Stimulated activated CD8-positive, alpha-beta memory T cell treated with anti-CD3 and anti-CD28 coated beads, Interleukin-12 subunit alpha, Interleukin-12 subunit beta, amount 100 ng/mL, for 1 hour (primary cell): ENCODE measurements at regions not wholly inside any gene's neighbourhood (a gene's known extent, or its start where the extent isn't known, plus 50 kb on each side); places are given as distances from the start of the nearest gene placed in this dataset.
"Not testable (repeated sequence)": the region's sequence is repeated elsewhere in the genome, so short reads cannot be mapped to it uniquely, and the experiment has no call there.

Experiments used
- DNase-seq: peaks from one replicate; pipeline ENCODE4 v3.0.0-alpha.2; 2020; ENCODE audit warnings: low read depth

GRCh38 chr3:95172164-95172943 is 1109.5 kb downstream of the NSUN3 start:
- no peak for DNase-seq

DNA sequence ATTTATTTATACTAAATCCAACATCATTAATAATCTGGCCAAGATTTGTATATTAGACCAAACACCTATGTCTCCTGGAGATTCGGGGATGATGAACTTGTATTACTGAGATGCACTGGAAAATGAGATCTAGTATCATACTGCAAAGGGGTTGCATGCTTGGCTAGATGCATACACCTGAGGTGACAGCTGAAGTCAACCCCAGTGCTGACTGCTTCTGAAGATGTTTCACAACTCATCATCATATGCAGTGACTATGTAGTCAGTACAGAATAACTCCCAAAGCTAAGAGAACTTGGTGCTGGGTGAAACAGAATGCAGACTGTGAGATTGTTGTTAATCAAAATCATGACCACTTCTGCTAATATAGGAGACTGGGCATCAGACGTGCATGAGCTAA is 1114.2 kb downstream of the NSUN3 start:
- no peak for DNase-seq

GRCh38 chr3:95184038-95184437 is 1121.2 kb downstream of the NSUN3 start:
- DNase-seq = no peak

- DNase-seq = no peak
Measured at GRCh38 chr3:95189348-95189747, 1126.5 kb downstream of the NSUN3 start.

GRCh38 chr3:95197661-95198060 is 1134.8 kb downstream of the NSUN3 start:
- DNase-seq = no peak

DNA sequence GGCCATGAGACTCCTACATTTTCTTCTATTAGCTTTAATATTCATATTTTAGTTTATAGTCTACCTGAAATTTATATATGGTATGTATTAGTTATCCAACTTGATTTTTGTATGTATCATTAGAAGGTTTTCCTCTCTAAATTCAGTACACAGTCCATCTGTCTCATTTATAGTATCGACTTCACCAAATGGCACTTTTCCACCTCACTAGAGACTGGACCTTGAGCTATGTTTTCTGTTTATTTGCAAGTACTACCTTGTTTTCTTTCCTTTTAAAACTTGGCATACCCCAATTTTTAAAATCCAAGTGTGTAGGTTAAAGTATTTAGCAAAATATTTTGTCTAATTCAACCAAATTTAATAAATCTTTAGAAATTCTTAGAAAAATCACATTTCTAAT is 1137.5 kb downstream of the NSUN3 start:
- no peak for DNase-seq

- no peak for DNase-seq
Measured at GRCh38 chr3:95210878-95211277, 1148.0 kb downstream of the NSUN3 start.

DNA sequence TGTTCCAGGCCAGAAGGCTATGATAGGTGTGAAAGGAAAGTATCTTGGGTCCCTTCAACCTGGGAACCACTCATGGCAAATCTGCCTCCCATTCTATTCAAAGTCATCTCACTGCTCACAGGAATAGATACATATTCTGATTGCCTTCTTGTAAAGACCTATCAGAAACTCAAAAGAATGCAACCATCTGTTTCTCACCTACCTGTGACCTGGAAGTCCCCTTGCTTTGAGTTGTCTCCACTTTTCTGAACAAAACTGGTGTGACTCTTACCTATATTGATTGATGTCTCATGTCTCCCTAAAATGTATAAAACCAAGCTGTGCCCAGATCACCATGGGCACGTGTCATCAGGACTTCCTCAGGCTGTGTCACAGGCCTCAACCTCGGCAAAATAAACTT is 1149.3 kb downstream of the NSUN3 start:
- no peak for DNase-seq

- no peak for DNase-seq
Measured at GRCh38 chr3:95215437-95215957, 1152.6 kb downstream of the NSUN3 start.

DNA sequence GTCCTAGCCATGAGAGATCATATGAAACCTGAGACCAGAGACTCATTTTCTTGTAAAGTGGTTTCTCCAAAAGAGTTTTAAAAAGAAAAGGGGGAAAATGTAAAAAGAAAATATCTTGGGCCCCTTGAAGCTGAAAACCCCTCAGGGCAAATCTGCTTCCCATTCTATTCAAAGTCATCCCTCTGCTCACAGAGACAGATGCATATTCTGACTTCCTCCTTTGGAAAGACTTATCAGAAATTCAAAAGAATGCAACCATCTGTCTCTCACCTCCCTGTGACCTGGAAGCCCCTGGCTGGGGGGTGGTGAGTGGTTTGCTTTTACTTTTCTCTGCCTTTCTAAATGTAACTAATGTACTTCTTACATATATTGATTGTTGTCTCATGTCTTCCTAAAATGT is 1154.8 kb downstream of the NSUN3 start:
- no peak for DNase-seq

GRCh38 chr3:95218484-95218883 is 1155.6 kb downstream of the NSUN3 start:
- DNase-seq = no peak

GRCh38 chr3:95226437-95226836 is 1163.6 kb downstream of the NSUN3 start:
- DNase-seq = no peak

DNA sequence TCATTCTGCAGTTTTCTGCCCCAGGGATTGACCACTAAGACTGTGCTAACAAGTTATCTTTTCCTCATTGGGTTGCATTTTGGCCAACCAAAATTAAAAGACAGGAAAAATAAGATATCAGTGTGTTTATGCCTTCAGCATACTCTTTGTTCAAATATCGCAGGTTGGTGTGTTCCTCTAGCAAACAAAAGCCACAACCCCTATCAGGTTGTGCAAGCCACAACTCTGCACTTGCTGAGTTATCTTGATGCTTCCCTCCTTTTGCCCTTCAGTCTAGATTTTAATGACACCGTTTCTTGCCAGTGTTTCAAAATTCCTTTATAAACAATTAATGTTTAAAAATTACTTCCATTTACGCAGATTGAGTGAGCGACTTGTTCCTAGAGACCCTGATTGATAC is 1164.2 kb downstream of the NSUN3 start:
- DNase-seq = no peak

DNA sequence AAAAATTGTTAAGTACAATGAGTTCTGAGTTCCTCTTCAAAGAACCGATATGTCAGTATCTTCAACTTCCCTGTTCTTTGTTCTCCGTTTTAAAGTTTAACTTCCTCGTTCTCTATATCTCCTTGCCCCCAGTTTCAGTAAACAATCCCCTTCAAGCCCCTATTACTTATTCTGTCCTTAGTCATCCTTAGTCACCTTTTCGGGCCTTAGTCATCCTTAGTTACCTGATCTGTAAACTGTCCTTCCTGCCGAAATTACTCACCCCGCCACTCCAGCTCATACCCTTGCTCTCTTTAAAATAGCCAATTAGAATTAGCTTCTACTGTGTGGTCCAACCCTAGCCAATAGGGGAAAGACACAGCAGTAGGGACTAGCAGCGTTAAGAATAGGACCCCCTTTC is 1165.6 kb downstream of the NSUN3 start:
- no peak for DNase-seq

DNA sequence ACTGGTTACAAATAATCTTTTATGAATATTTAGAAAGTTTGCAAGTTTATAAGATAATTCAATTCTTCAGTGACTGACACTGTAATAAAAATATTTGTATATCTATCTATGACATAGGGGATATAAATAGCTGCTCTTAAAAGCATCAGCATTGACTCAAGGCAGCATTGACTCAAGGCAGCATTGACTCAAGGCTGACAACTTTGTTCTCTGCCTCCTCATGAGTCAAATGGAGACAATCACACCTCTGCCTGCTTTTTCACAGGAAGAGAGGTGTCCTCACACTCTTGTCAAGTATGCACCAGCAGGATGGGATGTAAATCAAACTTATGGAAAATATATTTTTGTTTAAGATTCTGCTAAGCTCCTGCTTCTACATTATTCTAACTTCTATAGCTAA is 1173.1 kb downstream of the NSUN3 start:
- DNase-seq = no peak

GRCh38 chr3:95237783-95238182 is 1174.9 kb downstream of the NSUN3 start:
- DNase-seq = no peak

DNA sequence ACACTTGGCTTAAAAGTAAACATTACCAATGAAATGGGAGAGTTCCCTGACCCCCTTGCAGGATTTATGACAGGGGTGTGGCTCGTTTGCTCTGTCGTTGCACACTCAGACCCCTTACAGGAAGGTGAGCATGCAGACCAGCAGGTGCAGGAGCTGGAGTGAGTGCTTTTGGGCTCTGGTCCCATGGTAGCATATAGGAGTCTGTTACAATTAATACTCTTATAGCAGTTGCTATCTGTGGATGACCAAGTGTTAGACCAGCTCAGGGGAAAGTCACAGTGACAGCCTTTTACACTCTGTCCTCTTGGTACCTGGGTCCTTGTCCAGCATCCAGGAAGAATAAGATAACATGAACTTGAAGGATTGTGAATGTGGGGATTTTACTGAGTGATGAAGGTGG is 1177.5 kb downstream of the NSUN3 start:
- no peak for DNase-seq

DNA sequence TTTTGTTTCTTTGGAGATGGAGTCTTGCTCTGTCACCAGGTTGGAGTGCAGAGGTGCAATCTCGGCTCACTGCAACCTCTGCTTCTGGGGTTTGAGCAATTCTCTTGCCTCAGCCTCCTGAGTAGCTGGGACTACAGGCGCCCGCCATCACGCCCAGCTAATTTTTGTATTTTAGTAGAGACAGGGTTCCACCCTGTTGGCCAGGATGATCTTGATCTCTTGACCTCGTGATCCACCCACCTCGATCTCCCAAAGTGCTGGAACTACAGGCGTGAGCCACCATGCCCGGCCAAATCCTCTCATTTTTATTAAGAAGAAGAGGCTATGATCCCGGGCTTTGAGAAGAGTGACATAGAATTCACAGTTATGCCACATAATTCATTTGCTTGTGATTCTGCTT is 1178.4 kb downstream of the NSUN3 start:
- DNase-seq = not testable (repeated sequence)

DNA sequence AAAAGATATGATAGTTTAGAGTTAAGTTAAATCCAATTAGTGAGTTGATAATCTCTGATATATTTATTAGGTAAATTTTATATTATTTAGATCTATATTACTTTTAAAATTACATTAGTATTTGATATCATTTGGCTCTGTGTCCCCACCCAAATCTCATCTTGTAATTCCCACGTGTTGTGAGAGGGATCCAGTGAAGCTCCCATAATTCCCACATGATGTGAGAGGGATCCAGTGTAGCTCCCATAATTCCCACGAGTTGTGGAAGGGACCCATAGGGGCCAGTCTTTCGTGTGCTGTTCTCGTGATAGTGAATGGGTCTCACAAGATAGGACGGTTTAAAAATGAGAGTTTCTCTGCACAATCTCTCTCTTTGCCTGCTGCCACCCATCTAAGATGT is 1183.6 kb downstream of the NSUN3 start:
- DNase-seq = no peak

- no peak for DNase-seq
Measured at GRCh38 chr3:95254061-95254460, 1191.2 kb downstream of the NSUN3 start.

- no peak for DNase-seq
Measured at GRCh38 chr3:95254758-95255157, 1191.9 kb downstream of the NSUN3 start.

GRCh38 chr3:95265129-95265528 is 1202.3 kb downstream of the NSUN3 start:
- no peak for DNase-seq

- DNase-seq = no peak
Measured at GRCh38 chr3:95271395-95271794, 1208.5 kb downstream of the NSUN3 start.

DNA sequence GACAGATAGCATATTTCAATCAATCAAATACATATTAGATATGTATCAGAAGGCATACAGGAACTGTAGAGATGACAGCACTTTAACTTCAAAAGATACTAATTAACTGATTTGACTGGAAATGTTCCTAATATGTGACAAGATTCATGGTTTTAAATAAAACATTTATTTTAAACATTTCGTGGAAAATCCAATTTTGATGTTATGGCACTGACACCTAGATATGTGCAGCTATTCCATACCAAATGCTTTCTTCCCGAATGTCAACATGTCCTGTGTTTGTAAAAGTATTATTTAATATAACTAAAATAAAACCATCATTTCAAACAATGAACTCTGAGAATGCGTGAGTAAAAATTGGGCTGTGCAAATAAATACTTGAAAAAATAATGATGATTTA is 1209.3 kb downstream of the NSUN3 start:
- DNase-seq = no peak
